ENCODE measurements at regions not wholly inside any gene's neighbourhood (a gene's known extent, or its start where the extent isn't known, plus 50 kb on each side); places are given as distances from the start of the nearest gene placed in this dataset.

GRCh38 chr7:26513948-26514347 is 222.3 kb downstream of the SNX10 start:
- DNase-seq (ENCODE audit: low read depth), result no peak

GRCh38 chr7:26514633-26515032 is 223.0 kb downstream of the SNX10 start:
- DNase-seq (ENCODE audit: low read depth), result no peak

- DNase-seq (ENCODE audit: low read depth), result peak; percentile 84
These were observed 223.7 kb downstream of the SNX10 start for GRCh38 chr7:26515314-26515842.

- DNase-seq (ENCODE audit: low read depth), result no peak
These were observed 228.8 kb downstream of the SNX10 start for GRCh38 chr7:26520483-26520882.

GRCh38 chr7:26522633-26523032 is 231.0 kb downstream of the SNX10 start:
- DNase-seq (ENCODE audit: low read depth), result no peak

- DNase-seq (ENCODE audit: low read depth), result no peak
These were observed 234.0 kb downstream of the SNX10 start for GRCh38 chr7:26525398-26526264.

- DNase-seq (ENCODE audit: low read depth), result no peak
These were observed 234.6 kb downstream of the SNX10 start for GRCh38 chr7:26526265-26526587.

GRCh38 chr7:26531926-26532325 is 240.3 kb downstream of the SNX10 start:
- peak; percentile 45 for DNase-seq (ENCODE audit: low read depth)

GRCh38 chr7:26532471-26532870 is 240.8 kb downstream of the SNX10 start:
- DNase-seq (ENCODE audit: low read depth), result no peak

- DNase-seq (ENCODE audit: low read depth), result no peak
These were observed 241.6 kb downstream of the SNX10 start for GRCh38 chr7:26533217-26533616.

- peak; percentile 71 for DNase-seq (ENCODE audit: low read depth)
These were observed 243.2 kb downstream of the SNX10 start for GRCh38 chr7:26534649-26535482.

GRCh38 chr7:26535483-26536007 is 243.9 kb downstream of the SNX10 start:
- no peak for DNase-seq (ENCODE audit: low read depth)

- no peak for DNase-seq (ENCODE audit: low read depth)
These were observed 246.6 kb downstream of the SNX10 start for GRCh38 chr7:26538216-26538615.

GRCh38 chr7:26538689-26539088 is 247.0 kb downstream of the SNX10 start:
- no peak for DNase-seq (ENCODE audit: low read depth)

GRCh38 chr7:26543340-26543739 is 251.7 kb downstream of the SNX10 start:
- no peak for DNase-seq (ENCODE audit: low read depth)

- no peak for DNase-seq (ENCODE audit: low read depth)
These were observed 252.3 kb downstream of the SNX10 start for GRCh38 chr7:26543951-26544350.

- no peak for DNase-seq (ENCODE audit: low read depth)
These were observed 254.9 kb downstream of the SNX10 start for GRCh38 chr7:26546508-26547053.

GRCh38 chr7:26547156-26547555 is 255.5 kb downstream of the SNX10 start:
- no peak for DNase-seq (ENCODE audit: low read depth)

- peak; percentile 82 for DNase-seq (ENCODE audit: low read depth)
These were observed 257.8 kb downstream of the SNX10 start for GRCh38 chr7:26549281-26549944.

- DNase-seq (ENCODE audit: low read depth), result no peak
These were observed 258.8 kb downstream of the SNX10 start for GRCh38 chr7:26550492-26550891.

GRCh38 chr7:26551740-26552139 is 260.1 kb downstream of the SNX10 start:
- no peak for DNase-seq (ENCODE audit: low read depth)

GRCh38 chr7:26553128-26553527 is 261.5 kb downstream of the SNX10 start:
- no peak for DNase-seq (ENCODE audit: low read depth)

Measured in renal cortical epithelial cell (primary cell).